ENCODE measurements at regions not wholly inside any gene's neighbourhood (a gene's known extent, or its start where the extent isn't known, plus 50 kb on each side); places are given as distances from the start of the nearest gene placed in this dataset.

DNA sequence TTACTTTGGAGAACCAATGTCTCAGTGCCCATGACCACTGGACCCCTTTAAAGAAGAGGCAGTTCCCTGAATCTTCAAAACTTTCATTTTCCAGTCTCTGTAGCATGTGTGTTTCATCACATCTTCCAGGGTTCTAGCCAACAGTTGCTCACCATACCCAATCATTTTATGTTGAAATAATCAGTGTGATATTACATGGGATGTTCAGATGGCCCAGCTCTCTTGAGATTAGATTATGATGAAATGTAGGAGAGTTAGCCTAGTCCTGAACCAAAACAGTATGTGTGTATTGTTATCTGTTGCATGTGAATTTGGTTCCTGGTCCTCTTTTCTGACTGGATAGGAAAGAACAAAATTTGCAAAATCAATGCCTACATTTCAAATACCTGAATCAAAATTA is 144.5 kb downstream of the ANKRD7 start:
- Histone ChIP-seq H3K9me3 (ENCODE audit: control insufficient read depth in 2 of 2, insufficient read depth in 1 of 2, low read depth in 1 of 2, low read length in 1 of 2) (no peaks in the 10 kb centered on the region), H3K27me3 (ENCODE audit: control insufficient read depth in 3 of 3, insufficient read depth in 3 of 3, low read length in 3 of 3) (no peaks in the 10 kb centered on the region), H3K27ac (ENCODE audit: low read depth in 1 of 3, low read length in 2 of 3) (no peak overlapping the region), H3K4me3 (ENCODE audit: low read depth in 1 of 3, low read length in 3 of 3) (no peak overlapping the region), H3K4me1 (ENCODE audit: control insufficient read depth in 3 of 3, insufficient read depth in 2 of 3, low read depth in 1 of 3, low read length in 2 of 3) (no peaks in the 10 kb centered on the region), H3K36me3 (ENCODE audit: control insufficient read depth in 3 of 3, insufficient read depth in 2 of 3, low read depth in 1 of 3, low read length in 3 of 3) (no peaks in the 10 kb centered on the region)
- DNase-seq (no peak), FAIRE-seq (no peak)

DNA sequence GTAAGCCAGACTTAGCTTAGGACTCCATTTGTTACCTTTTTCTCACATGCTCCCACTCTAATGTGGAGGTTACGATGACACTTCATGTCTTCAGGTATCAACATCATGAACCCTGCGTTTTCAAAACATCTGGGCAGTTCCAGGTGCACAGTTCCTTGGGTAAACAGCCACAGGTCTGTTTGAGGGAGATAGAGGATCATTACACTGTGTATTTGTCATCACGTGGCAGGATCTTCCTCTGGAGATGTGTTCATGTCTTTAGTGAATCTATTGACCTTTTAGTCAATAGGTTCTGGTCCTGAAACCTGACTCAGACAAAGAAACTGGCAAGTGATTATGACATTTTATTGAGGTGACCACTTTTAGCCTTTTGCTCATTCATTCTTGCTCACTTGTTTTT is 145.5 kb downstream of the ANKRD7 start:
- DNase-seq (no peak), FAIRE-seq (no peak)
- H3K4me3 ChIP-seq (ENCODE audit: low read depth in 1 of 3, low read length in 3 of 3): no peak overlapping the region
- 62 to 76% (median 63%) methylated on average over 3 of the region's 3 CpGs for WGBS, 3 donors
- H3K4me1 ChIP-seq (ENCODE audit: control insufficient read depth in 3 of 3, insufficient read depth in 2 of 3, low read depth in 1 of 3, low read length in 2 of 3): no peaks in the 10 kb centered on the region
- H3K27me3 ChIP-seq (ENCODE audit: control insufficient read depth in 3 of 3, insufficient read depth in 3 of 3, low read length in 3 of 3): no peaks in the 10 kb centered on the region
- no peaks in the 10 kb centered on the region for H3K36me3 ChIP-seq (ENCODE audit: control insufficient read depth in 3 of 3, insufficient read depth in 2 of 3, low read depth in 1 of 3, low read length in 3 of 3)
- no peak overlapping the region for H3K27ac ChIP-seq (ENCODE audit: low read depth in 1 of 3, low read length in 2 of 3)
- no peaks in the 10 kb centered on the region for H3K9me3 ChIP-seq (ENCODE audit: control insufficient read depth in 2 of 2, insufficient read depth in 1 of 2, low read depth in 1 of 2, low read length in 1 of 2)

DNA sequence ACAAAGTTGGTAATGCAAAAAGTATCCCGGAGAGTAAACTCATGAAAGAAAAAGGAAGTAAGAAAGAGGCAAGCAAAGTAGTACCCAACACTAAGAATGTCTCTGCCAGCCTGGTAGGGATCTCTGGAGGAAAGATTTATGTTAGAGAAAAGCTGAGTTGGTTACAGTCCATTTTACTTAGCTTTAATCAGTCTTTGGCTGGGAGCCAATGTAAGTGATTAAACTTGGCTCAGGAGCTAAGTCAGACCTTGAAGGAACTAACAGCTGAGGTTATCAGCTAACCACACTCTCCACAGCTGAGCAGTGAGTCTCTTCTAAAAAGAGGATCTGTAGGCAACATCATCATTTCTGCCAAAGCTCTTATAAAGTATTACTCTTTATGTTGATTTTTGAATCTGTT is 148.0 kb downstream of the ANKRD7 start:
- WGBS, 3 donors: 42 to 65% (median 54%) methylated on average over 1 of the region's 1 CpG
- peak in 1 of 2 donors; percentile 45 for DNase-seq

DNA sequence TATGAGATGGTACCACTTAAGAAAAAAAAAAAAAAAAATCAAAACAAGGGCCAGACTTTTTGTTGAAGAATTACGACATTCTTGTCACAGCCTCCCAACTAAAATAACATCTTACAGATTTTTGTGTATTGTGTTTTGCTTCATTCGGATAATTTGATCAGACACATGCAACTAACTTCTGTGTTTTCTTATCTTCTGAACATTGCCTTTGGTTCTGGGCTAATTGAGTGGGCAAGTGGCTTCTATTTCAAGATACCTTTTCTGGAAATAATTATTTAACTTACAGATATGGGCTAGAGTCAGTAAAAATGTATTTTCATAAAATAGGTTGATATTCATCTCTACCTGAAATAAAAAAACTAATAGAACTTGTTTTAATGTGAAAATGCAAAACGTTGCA is 165.1 kb downstream of the ANKRD7 start:
- DNase-seq (no peak), FAIRE-seq (no peak)
- no peak overlapping the region for H3K27ac ChIP-seq (ENCODE audit: low read depth in 1 of 3, low read length in 2 of 3)
- no peaks in the 10 kb centered on the region for H3K27me3 ChIP-seq (ENCODE audit: control insufficient read depth in 3 of 3, insufficient read depth in 3 of 3, low read length in 3 of 3)
- no peaks in the 10 kb centered on the region for H3K36me3 ChIP-seq (ENCODE audit: control insufficient read depth in 3 of 3, insufficient read depth in 2 of 3, low read depth in 1 of 3, low read length in 3 of 3)
- no peaks in the 10 kb centered on the region for H3K9me3 ChIP-seq (ENCODE audit: control insufficient read depth in 2 of 2, insufficient read depth in 1 of 2, low read depth in 1 of 2, low read length in 1 of 2)
- 76 to 80% (median 77%) methylated on average over 3 of the region's 3 CpGs for whole genome bisulfite sequencing, 3 donors
- no peaks in the 10 kb centered on the region for H3K4me1 ChIP-seq (ENCODE audit: control insufficient read depth in 3 of 3, insufficient read depth in 2 of 3, low read depth in 1 of 3, low read length in 2 of 3)
- H3K4me3 ChIP-seq (ENCODE audit: low read depth in 1 of 3, low read length in 3 of 3): no peak overlapping the region

More for the DNA sequence above, 148.0 kb downstream of the ANKRD7 start:
- H3K4me1 ChIP-seq (ENCODE audit: control insufficient read depth in 3 of 3, insufficient read depth in 2 of 3, low read depth in 1 of 3, low read length in 2 of 3): no peaks in the 10 kb centered on the region
- H3K36me3 ChIP-seq (ENCODE audit: control insufficient read depth in 3 of 3, insufficient read depth in 2 of 3, low read depth in 1 of 3, low read length in 3 of 3): no peaks in the 10 kb centered on the region
- no peaks in the 10 kb centered on the region for H3K9me3 ChIP-seq (ENCODE audit: control insufficient read depth in 2 of 2, insufficient read depth in 1 of 2, low read depth in 1 of 2, low read length in 1 of 2)
- FAIRE-seq: no peak
- no peak overlapping the region for H3K27ac ChIP-seq (ENCODE audit: low read depth in 1 of 3, low read length in 2 of 3)
- H3K27me3 ChIP-seq (ENCODE audit: control insufficient read depth in 3 of 3, insufficient read depth in 3 of 3, low read length in 3 of 3): no peaks in the 10 kb centered on the region
- H3K4me3 ChIP-seq (ENCODE audit: low read depth in 1 of 3, low read length in 3 of 3): no peak overlapping the region

DNA sequence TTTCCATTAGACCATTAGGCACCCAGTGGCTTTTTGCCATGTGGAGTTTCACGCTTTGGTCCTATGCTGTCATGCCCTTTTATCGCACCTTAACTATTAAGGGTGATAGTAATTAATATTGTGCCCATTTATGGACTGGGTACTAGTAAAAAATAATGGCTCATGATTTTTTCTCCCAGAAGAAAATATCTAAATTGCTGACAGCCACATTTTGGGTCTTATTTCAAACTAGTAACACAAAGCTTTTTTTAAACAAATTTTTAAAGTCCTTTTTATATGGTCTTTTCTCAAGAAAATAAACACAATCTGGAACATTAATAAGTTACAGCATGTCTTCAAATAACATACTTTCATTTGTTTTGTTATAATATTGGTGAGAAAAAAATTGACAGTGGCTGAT is 179.7 kb downstream of the ANKRD7 start:
- no peaks in the 10 kb centered on the region for H3K36me3 ChIP-seq (ENCODE audit: control insufficient read depth in 3 of 3, insufficient read depth in 2 of 3, low read depth in 1 of 3, low read length in 3 of 3)
- no peaks in the 10 kb centered on the region for H3K4me1 ChIP-seq (ENCODE audit: control insufficient read depth in 3 of 3, insufficient read depth in 2 of 3, low read depth in 1 of 3, low read length in 2 of 3)
- no peaks in the 10 kb centered on the region for H3K27me3 ChIP-seq (ENCODE audit: control insufficient read depth in 3 of 3, insufficient read depth in 3 of 3, low read length in 3 of 3)
- no peaks in the 10 kb centered on the region for H3K9me3 ChIP-seq (ENCODE audit: control insufficient read depth in 2 of 2, insufficient read depth in 1 of 2, low read depth in 1 of 2, low read length in 1 of 2)
- H3K4me3 ChIP-seq (ENCODE audit: low read depth in 1 of 3, low read length in 3 of 3): no peak overlapping the region
- FAIRE-seq: no peak
- H3K27ac ChIP-seq (ENCODE audit: low read depth in 1 of 3, low read length in 2 of 3): no peak overlapping the region
- WGBS, 3 donors: 91 to 97% (median 91%) methylated on average over 2 of the region's 2 CpGs
- DNase-seq: no peak

GRCh38 chr7:118418433-118418832 is 193.9 kb downstream of the ANKRD7 start:
- no peak overlapping the region for H3K4me3 ChIP-seq (ENCODE audit: low read depth in 1 of 3, low read length in 3 of 3)
- H3K4me1 ChIP-seq (ENCODE audit: control insufficient read depth in 3 of 3, insufficient read depth in 2 of 3, low read depth in 1 of 3, low read length in 2 of 3): no peaks in the 10 kb centered on the region
- no peaks in the 10 kb centered on the region for H3K9me3 ChIP-seq (ENCODE audit: control insufficient read depth in 2 of 2, insufficient read depth in 1 of 2, low read depth in 1 of 2, low read length in 1 of 2)
- H3K27me3 ChIP-seq (ENCODE audit: control insufficient read depth in 3 of 3, insufficient read depth in 3 of 3, low read length in 3 of 3): no peaks in the 10 kb centered on the region
- H3K27ac ChIP-seq (ENCODE audit: low read depth in 1 of 3, low read length in 2 of 3): no peak overlapping the region
- DNase-seq: peak; percentile 8 to 41
- H3K36me3 ChIP-seq (ENCODE audit: control insufficient read depth in 3 of 3, insufficient read depth in 2 of 3, low read depth in 1 of 3, low read length in 3 of 3): no peaks in the 10 kb centered on the region
- FAIRE-seq: no peak
- 11 to 58% (median 14%) methylated on average over 1 of the region's 1 CpG for WGBS, 3 donors

DNA sequence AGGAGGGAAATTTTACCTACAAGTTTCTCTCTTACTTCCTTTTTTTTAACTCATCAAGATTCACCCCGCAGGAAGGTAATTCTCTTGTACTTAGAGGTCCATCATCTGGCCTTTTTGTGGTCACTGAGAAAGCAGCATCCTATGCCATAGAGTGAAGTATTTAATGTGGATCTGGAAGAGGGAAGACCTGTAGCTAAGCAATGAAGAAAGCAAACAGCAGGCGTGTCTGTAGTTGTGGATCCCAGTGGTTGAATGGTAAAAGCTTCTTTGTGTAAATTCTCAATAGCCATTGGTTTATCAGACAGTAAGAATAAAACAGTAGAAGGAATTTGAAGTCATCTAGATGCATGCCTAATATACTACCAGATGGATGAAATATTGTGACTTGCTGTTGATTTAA is 196.4 kb downstream of the ANKRD7 start:
- 73 to 85% (median 73%) methylated on average over 2 of the region's 2 CpGs for WGBS, 3 donors
- DNase-seq (no peak), FAIRE-seq (no peak)
- no peak overlapping the region for H3K4me3 ChIP-seq (ENCODE audit: low read depth in 1 of 3, low read length in 3 of 3)
- no peaks in the 10 kb centered on the region for H3K4me1 ChIP-seq (ENCODE audit: control insufficient read depth in 3 of 3, insufficient read depth in 2 of 3, low read depth in 1 of 3, low read length in 2 of 3)
- H3K27me3 ChIP-seq (ENCODE audit: control insufficient read depth in 3 of 3, insufficient read depth in 3 of 3, low read length in 3 of 3): no peaks in the 10 kb centered on the region
- H3K27ac ChIP-seq (ENCODE audit: low read depth in 1 of 3, low read length in 2 of 3): no peak overlapping the region
- no peaks in the 10 kb centered on the region for H3K9me3 ChIP-seq (ENCODE audit: control insufficient read depth in 2 of 2, insufficient read depth in 1 of 2, low read depth in 1 of 2, low read length in 1 of 2)
- no peaks in the 10 kb centered on the region for H3K36me3 ChIP-seq (ENCODE audit: control insufficient read depth in 3 of 3, insufficient read depth in 2 of 3, low read depth in 1 of 3, low read length in 3 of 3)

DNA sequence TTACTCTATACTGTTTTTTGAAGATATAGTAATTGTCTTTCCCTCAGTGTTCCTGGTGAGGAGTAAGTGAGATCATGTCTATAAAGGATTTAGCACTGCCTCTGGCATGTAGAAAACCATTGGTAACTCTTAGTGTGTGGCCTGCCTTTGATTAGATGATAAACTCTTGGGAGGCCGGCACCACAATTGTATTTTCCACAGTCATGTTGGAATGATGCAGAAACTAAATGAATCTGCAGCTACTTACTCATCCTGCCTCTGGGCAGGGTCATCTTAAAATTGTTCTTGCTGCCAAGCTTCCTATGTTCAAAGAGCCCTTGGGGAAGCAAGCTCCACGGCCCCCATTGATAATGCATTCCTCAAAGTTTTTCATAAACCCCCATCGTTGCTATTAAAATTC is 204.6 kb downstream of the ANKRD7 start:
- no peaks in the 10 kb centered on the region for H3K4me1 ChIP-seq (ENCODE audit: control insufficient read depth in 3 of 3, insufficient read depth in 2 of 3, low read depth in 1 of 3, low read length in 2 of 3)
- H3K4me3 ChIP-seq (ENCODE audit: low read depth in 1 of 3, low read length in 3 of 3): no peak overlapping the region
- H3K36me3 ChIP-seq (ENCODE audit: control insufficient read depth in 3 of 3, insufficient read depth in 2 of 3, low read depth in 1 of 3, low read length in 3 of 3): no peaks in the 10 kb centered on the region
- H3K9me3 ChIP-seq (ENCODE audit: control insufficient read depth in 2 of 2, insufficient read depth in 1 of 2, low read depth in 1 of 2, low read length in 1 of 2): peaks cover 0 to 8% of the 10 kb centered on the region in 2 donors
- no peaks in the 10 kb centered on the region for H3K27me3 ChIP-seq (ENCODE audit: control insufficient read depth in 3 of 3, insufficient read depth in 3 of 3, low read length in 3 of 3)
- DNase-seq (no peak), FAIRE-seq (no peak)
- 49 to 61% (median 59%) methylated on average over 3 of the region's 3 CpGs for WGBS, 3 donors
- H3K27ac ChIP-seq (ENCODE audit: low read depth in 1 of 3, low read length in 2 of 3): no peak overlapping the region

DNA sequence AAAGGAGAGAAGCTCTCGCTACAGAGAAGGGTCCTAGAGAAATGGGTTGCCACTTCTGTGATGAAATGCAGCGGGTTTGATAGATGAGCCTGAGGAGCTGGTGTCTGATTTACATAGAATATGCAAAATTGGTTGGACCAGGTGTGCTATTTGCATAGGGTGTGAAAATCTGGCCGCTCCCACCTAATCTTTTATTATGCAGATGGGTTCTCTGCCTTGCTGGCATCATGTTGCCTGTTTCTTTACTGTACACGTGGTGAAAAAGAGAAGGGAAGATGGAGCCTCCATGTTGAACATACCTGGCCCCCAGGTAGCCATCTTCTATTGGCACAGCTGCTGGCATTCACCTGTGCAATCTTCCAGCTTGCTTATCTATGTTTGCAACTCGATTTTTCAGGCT is 212.2 kb downstream of the ANKRD7 start:
- Histone ChIP-seq H3K36me3 (ENCODE audit: control insufficient read depth in 3 of 3, insufficient read depth in 2 of 3, low read depth in 1 of 3, low read length in 3 of 3) (no peaks in the 10 kb centered on the region), H3K27me3 (ENCODE audit: control insufficient read depth in 3 of 3, insufficient read depth in 3 of 3, low read length in 3 of 3) (no peaks in the 10 kb centered on the region), H3K27ac (ENCODE audit: low read depth in 1 of 3, low read length in 2 of 3) (no peak overlapping the region), H3K4me3 (ENCODE audit: low read depth in 1 of 3, low read length in 3 of 3) (no peak overlapping the region), H3K9me3 (ENCODE audit: control insufficient read depth in 2 of 2, insufficient read depth in 1 of 2, low read depth in 1 of 2, low read length in 1 of 2) (peaks cover 0 to 11% of the 10 kb centered on the region in 2 donors), H3K4me1 (ENCODE audit: control insufficient read depth in 3 of 3, insufficient read depth in 2 of 3, low read depth in 1 of 3, low read length in 2 of 3) (no peaks in the 10 kb centered on the region)
- FAIRE-seq (no peak), DNase-seq (no peak)
- 52 to 63% (median 58%) methylated on average over 5 of the region's 5 CpGs for WGBS, 3 donors

Measured in small intestine (tissue), 7 donors.